HG02588 (cell line): ENCODE measurements at regions not wholly inside any gene's neighbourhood (a gene's known extent, or its start where the extent isn't known, plus 50 kb on each side); places are given as distances from the start of the nearest gene placed in this dataset.

Source experiments
- ATAC-seq: cut with Tn5 transposase; IDR thresholded peaks from one replicate; pipeline ENCODE4 v1.9.1; 2021; ENCODE audit warnings: mild to moderate bottlenecking, moderate library complexity; ENCODE audit not compliant: unreplicated experiment

DNA sequence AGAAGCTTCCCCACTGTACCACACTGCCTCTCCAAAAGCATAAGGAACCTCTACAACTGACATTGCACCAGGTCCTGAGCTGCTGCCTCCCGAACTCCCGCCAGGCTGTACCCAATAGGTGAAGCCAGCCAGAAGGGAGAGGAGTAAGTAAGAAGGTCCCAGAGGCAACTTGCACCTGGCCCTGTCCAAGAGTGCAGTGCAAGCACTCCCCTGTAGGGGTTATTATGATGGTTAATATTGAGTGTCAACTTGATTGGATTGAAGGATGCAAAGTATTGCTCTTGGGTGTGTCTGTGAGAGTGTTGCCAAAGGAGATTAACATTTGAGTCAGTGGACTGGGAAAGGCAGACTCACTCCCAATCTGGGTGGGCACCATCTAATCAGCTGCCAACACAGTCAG lies 879.3 kb upstream of the SLIT2 start:
- ATAC-seq, result no peak

DNA sequence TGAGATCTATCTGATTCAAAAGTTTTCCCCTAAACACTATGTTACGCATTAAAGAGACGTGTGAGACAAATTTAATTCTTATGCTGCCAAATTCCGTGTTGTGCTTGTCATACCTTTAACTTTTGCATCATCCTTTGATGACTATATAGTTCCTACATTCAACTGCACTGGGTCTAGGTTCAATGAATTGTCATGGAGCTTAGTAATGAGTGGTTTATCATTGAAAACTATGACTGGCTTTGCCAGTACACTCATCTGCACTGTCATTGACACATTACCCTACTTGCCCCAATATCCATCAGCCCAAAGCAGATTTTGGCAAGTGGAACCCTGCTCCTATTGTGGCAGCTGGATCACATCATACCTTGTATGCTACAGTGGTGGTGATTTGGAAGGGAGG lies 882.9 kb upstream of the SLIT2 start:
- ATAC-seq, result no peak

DNA sequence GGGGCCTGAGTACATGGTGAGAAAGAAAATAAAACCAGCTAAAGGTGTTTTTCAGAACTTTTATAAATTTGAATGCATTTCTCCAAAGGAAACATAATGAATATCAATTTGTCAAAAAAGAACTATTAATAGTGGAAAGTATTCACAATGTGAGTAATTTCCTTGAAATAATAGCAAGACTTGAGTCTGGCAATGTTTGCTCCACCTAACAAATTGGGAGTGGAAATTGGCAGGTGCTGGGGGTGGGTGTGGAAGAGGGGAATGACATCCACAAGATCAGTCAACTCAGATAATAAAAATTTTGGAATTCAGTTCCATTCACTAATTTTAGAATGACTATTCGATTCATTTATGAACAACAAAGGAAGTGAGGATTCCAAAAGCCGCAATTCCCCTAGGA lies 884.8 kb upstream of the SLIT2 start:
- ATAC-seq, result no peak

DNA sequence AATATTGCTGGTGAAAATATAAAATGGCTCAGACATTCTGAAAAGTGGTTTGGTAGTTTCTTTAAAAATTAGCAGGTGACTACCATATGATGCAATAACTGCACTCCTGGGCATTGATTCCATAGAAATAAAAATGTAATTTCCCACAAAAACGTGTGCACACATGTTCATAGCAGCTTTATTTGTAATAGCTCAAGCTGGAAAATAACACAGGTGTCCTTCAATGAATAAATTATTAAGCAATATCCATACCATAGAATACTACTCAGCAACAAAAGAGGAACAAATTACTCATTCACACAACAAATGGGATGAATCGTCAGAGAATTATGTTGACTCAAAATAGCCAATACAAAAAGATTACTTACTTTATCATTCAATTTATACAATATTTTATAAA lies 893.7 kb upstream of the SLIT2 start:
- ATAC-seq, result no peak

DNA sequence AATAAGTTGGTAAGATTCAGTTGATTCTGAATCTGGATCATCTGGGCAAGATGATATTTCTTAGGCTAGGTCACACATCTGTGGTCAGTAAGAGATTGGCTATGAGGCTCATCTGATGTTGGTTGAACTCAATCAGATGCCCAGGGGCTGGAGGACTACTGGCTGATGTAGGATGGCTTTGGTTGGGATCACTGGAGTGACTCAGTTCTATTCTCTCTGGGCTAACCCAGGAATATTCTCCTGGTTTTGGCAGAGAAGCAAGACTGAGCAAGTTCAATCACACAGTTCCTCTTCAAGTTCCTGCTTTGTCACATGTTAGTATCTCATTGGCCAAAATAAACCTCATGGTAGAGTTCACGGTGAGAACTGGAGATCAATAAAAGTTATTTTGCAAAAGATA lies 902.3 kb upstream of the SLIT2 start:
- no peak for ATAC-seq

DNA sequence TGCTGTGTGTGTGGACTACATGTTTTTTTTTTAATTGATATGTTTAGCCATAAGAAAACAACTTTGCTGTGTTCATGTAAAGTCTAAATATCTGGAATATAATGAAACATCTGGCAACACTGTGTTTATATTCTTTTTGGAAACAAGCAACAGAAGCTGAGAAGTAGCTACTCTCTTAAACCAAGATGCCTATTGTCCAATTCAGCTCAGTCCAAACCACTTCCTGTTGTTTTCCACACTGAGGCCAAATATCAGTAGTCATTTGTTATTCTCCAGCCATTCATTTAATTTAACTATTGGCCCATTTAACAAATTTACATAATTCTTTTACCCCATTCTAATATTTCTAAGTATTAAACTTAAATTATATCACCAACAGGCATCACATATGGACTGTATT lies 903.0 kb upstream of the SLIT2 start:
- no peak for ATAC-seq

DNA sequence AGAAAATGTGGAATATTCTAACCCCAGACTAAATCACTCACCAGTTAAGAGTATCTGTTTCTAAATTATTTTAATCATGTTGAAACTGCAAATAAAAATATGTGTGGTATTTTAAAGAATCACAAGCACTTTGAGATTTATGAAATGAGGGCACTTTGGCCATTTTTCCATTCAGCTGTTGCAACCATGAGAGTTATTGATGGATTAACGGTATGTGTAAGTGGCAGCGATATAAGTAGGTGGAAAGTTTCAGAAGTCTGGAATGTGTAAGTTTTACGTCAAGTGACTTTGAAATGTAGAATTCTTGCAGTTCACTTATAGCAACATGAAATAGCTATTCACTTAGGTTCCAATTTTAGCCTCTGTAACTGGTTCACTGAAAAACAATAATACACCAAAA lies 905.1 kb upstream of the SLIT2 start:
- no peak for ATAC-seq

DNA sequence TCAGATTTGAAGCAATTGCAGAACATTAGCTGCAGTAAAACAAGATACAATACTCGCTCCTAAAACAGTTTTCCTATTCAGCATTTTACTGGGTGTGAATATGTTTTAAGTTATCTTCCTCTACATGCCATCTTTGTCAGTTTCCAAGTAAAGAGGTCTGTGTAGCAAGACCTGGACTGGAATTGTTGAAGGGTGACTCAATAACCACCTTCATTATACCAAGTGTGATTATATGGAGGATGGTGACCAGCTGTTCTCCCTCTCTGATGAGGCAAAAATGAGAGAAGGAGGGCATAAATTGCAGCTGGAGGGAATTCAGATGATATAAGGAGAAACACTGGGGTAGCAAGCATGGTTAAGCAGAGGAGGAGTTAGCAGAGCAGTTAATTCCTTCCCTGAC lies 922.1 kb upstream of the SLIT2 start:
- no peak for ATAC-seq

DNA sequence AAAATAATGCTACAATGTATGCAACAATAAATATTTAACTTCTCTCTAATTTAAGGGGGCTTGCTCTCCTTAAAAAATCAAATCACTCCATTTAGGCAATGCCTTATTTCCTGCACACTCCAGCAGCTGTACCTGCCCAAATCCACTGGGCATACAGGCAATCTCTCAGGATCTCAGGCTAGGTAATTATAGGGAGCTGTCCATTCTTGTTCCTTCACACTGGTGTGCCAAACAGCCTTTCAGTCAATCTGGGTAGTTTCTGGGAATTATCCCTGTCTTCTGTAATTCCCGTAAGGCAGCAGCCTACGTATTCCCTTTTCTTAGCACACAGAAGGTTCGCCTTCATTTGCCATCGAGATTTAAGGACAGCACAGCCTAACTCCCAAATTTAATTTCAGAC lies 922.6 kb upstream of the SLIT2 start:
- no peak for ATAC-seq

DNA sequence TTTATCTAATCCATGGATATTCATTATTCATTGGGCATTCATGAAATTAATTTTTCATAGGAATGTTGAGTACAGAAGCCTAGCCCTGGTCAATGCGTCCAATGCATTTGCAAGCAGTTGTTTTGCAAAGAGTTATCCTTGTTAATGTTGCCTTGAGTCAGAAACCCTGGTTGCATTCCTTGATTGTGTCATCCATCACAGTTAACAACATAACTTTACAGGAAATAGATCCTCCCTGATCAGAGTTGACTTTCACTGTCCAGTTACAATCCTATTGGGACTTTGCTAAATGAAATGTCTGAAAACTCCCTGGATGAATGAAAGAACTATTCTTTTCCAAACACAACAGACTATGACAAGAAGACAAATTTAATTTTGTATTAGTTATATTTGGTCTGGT lies 924.3 kb upstream of the SLIT2 start:
- no peak for ATAC-seq

DNA sequence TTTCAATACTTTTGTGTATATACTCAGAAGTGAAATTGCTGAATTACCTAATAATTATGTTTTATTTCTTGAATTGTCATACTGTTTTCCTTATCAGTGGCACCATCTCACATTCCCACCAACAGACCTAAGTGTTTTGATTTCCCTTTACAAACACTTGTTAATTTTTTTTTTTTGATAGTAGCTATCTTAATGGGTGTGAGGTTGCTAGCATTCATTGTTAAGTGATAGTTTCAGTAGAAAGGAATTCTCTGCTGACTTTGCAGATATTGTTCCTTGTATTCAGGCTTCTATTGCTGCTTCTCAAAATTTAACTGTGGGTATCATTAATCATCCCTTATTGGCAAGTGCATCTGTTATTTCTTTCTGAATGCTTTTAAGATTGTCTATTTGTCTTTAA lies 927.5 kb upstream of the SLIT2 start:
- ATAC-seq, result no peak

DNA sequence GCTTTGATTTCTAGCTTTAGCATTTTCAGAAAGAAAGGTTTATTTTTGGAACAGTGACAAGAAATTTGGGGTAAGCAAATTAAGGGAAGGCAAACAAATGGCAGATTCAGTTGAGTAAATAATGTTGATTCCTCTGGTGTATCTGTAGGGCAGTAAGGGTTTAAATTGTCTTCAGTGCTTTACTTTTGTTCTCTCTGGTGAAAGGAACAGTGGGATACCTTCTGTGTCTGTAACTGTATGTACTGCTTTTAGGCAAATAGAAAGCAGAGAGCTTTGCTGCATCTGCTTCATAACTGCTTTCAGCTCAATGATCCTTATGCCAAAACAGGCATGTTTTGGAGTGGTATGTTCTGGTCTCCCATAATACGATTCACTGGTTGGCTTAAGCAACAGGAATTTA lies 932.1 kb upstream of the SLIT2 start:
- ATAC-seq, result no peak

DNA sequence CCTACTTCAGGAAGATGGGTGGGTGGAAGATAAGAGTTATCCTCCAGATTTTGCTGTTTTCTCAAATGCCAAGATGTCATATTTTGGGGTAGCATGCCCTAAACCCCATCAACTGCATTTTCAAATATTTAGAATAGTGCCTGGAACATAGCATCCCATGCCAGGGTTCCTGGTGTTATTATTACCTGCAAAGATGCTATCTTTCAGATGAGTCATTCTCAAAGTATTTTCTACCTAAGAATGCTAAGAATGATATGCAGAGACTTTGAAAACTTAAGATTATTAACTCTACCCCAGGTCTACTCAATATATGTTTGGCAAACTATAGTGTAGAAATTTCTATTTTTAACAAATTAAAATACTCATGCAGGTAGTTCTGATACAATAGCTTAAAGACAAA lies 934.3 kb upstream of the SLIT2 start:
- ATAC-seq, result no peak

DNA sequence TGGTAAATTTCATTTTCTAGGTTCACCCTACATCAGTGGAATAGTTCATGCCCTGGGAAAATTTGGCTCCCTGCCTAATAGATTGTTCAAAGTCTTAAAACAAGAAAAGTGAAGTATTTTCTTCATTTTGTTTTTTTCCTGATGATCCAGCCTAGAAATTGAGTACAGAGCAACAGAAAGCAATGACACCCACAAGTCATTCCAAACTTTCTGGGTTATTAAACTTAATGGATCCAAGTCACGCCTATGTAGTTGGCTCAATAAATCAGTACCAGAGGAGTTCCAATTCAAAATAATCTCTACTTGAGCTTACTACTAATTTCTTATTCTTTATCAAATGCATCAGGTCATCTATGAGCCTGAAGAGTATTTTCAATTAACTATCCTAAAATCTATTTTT lies 937.6 kb upstream of the SLIT2 start:
- ATAC-seq, result no peak

DNA sequence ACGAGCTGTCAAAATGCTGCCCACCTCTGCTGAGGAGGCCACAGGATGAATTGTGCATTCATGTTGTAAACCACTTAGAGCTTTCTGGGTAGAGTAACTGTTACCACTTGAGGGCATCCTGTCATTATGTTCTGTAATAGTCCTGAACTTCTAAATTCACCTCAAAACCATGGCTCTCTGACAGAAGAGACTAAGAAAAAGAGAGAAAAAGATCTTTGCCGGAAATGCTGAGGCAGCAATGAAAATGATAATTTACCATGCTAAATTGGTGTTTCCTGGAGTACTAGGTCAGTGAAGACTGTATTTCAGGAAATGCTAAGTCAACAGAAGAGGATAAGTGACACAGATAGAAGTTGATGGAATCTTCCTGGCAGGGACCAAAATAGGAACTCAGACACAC lies 942.3 kb upstream of the SLIT2 start:
- ATAC-seq, result no peak

DNA sequence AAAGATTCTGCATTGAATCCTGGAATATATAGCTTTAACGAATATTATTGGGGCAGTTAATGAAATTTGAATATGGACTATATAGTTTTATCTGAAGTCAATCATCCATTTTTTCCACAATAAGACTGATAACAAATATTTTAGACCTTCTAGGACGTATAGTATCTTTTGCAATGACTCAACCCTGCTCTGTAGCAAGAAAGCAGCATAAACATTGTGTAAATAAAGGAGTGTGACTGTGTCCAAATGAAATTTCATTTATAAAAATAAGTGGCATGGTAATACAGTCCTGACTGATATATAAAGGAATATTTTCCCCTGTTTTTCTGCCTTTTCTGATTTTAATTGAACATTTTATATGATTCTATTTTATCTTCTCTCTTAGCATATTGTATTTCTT lies 947.7 kb upstream of the SLIT2 start:
- ATAC-seq, result no peak

DNA sequence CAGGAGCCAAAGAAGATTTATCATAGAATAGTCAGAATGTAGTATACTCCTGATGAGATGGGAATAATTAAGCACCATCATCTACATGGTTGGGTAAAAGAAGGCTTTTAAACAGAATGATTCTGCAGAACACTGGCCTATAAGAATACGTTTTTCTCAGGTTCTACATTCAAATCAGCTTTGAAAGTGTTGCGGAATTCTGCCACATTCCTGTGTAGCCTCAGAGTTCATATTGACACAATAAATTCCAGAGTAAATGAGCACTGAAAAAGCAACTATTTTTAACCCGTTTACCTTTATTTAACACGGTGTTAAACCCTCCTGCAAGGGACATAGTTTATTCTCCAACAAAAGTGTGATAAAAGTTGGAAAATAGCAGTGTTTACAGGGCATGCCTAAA lies 950.2 kb upstream of the SLIT2 start:
- no peak for ATAC-seq

DNA sequence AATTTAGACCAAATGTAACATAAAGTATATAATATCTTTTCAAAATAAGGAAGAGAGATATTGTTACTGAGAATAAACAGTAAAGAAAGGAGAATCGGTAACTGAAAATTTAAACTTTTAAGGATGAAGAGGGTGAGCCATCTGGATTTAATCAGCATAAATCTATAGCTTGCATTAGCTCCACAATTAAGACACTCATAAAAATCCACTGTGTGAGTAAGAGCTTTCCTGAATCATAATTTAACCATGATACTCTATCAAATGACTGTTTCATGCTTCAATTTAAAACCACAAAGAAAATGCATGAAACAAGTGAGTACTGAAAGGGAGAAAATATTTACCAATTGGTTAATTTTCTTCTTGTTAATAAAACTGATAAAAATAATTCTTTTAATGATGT lies 951.5 kb upstream of the SLIT2 start:
- ATAC-seq, result no peak

DNA sequence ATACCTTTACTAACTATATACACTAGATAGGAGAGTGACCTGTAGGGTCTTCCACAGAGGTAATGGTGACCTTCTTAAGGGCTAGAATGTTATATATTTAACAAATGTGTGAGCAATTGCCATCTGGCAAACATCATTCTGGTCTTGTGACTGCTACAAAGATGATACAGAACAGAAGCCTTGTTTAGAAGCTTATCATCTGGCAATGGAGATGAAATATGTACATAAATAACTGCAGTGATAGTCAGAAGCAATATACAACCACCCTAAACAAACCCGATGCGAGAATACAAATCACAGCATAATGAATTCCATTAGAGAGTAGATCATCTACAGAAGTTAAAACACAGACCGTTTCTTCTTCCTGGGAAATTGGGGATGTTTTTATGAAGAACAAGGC lies 952.7 kb upstream of the SLIT2 start:
- ATAC-seq, result no peak

DNA sequence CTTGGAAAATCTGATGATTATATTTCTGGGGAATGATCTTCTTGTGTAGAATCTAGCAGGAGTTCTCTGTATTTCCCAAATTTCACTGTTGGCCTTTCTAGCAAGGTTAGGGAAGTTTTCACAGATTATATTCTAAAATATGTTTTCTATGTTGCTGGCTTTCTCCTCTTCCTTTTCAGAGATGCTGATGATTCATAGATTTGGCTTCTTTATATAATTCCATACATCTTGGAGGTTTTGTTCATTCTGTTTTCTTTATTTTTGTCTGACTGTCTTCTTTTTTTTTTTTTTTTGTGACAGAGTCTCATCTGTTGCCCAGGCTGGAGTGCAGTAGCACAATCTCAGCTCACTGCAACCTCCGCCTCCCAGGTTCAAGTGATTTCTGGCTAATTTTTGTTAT lies 957.9 kb upstream of the SLIT2 start:
- ATAC-seq, result no peak

DNA sequence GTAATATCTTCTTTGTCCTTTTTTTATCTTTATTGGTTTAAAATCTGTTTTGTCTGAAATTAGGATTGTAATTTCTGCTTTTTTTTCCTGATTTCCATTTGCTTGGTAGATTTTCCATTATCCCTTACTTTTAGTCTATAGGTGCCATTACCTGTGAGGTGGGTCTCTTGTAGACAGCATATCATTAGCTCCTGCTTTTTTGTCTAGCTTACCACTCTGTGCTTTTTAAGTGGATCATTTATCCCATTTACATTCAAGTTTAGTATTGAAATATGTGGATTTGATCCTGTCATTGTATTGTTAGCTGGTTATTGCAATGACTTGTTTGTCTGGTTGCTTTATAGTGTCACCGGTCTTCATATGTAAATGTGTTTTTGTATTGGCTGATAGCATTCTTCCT lies 958.6 kb upstream of the SLIT2 start:
- no peak for ATAC-seq

DNA sequence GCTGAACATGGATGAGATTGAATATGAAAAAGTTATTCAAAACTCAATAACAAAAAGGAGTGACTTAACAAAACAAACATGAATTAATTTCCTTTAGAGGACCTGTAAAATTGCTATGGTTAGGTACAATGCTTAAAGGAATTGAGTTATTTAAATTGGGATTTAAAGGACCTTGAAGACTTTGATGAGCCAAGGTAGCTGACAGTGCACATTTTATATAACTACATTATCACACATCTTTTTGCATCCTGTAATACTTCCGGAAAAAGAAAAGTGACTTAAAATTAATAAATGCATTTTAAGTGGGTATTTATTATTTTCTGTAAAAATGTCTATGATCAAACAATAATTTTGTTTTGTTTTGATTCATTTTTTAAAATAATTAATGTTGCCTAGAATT lies 964.8 kb upstream of the SLIT2 start:
- no peak for ATAC-seq

DNA sequence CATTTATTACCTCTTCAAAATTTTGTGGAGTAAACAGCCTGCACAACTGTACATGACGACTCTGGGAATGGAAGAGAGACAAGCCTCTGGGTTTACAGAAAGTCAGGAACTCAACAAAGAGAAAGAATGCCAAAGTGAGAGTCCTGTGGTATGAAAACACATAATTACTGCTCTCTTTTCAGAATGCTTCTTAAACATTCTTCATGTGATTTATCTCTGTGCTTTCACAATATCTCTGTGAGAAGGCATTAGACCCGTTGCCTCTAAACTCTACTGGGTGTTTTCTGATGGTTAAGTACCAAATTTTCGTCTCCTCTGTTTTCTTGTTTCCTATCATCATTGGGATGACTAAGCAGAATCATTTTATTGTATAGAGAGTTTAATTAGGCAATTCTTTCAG lies 966.6 kb upstream of the SLIT2 start:
- ATAC-seq, result no peak

DNA sequence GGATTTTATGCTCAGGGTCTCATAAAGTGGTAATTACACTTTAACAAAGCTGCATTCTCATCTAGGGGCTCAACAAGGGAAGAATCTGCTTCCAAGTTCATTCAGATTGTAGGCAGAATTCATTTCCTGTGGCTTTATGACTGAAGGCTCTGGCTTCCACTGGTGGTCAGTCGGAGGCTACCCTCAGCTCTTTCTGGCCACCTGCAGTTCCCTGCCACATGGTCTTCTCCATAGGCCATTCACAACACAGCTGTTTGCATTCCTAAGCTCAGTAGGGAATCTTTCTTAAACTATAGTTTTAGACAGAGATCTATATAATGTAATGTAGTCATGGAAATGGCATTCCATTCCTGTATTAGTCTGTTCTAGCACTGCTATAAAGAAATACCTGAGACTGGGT lies 973.0 kb upstream of the SLIT2 start:
- ATAC-seq, result no peak
